Mammary epithelial cell (primary cell): ENCODE measurements at regions not wholly inside any gene's neighbourhood (a gene's known extent, or its start where the extent isn't known, plus 50 kb on each side); places are given as distances from the start of the nearest gene placed in this dataset.

Source experiments
- CTCF ChIP-seq, 2 donors: IDR thresholded peaks in 1 of 2; conservative IDR thresholded peaks in 1 of 2; 2 replicates each; pipeline ENCODE4 v1.5.1; 2011 to 2012; ENCODE audit warnings: inconsistent platforms in 2 of 2, low read length in 2 of 2, mild to moderate bottlenecking in 2 of 2, control low read depth in 1 of 2, low read depth in 1 of 2; ENCODE audit not compliant: insufficient read depth in 1 of 2; ENCODE audit errors: extremely low read depth in 1 of 2
- EZH2 ChIP-seq: IDR thresholded peaks from 2 replicates; pipeline ENCODE4 v1.6.1; 2012; ENCODE audit warnings: low read length, inconsistent platforms, borderline replicate concordance

DNA sequence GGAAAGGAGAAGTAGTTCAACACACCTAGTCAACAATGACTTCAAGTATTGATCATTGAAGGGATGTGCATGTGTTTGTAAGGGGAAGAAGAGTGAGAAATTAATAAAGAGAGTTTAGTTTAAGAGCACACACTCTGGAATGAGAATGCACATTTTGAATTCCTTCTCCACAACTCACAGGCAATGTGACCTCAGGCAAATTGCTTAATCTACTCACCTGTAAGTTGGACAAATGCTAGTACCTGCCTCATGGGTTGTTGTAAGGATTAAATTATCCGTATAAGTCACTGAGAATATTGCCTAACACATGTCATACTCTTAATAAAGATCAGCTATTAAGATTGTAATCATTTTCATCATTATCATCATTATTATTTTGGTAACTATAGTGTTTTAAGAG lies 204.0 kb upstream of the NFIA start:
- TF ChIP-seq CTCF (conservative IDR thresholded peaks at IDR 0.05 in 1 of 2, IDR thresholded peaks at IDR 0.05 in 1 of 2; ENCODE audit: extremely low read depth in 1 of 2, insufficient read depth in 1 of 2, low read depth in 1 of 2, low read length in 2 of 2), result no peak
- no peak for TF ChIP-seq EZH2
